Thyroid gland (tissue), 4 donors: ENCODE measurements at regions not wholly inside any gene's neighbourhood (a gene's known extent, or its start where the extent isn't known, plus 50 kb on each side); places are given as distances from the start of the nearest gene placed in this dataset.

ENCODE experiments used
- POLR2A ChIP-seq, 2 donors: fragments of 450-650 bp; IDR thresholded peaks; one replicate each; pipeline ENCODE4 v1.6.1; 2017; ENCODE audit warnings: antibody characterized with exemption in 2 of 2, mild to moderate bottlenecking in 2 of 2, moderate library complexity in 1 of 2
- TF ChIP-seq, protein P1 (sequence below), 6 experiments: fragments of 200-600 bp in 3 of 6; fragments of 450-650 bp in 3 of 6; sonication (generic) in 3 of 6; IDR thresholded peaks; one replicate each; pipeline ENCODE4 v1.5.1; 2016 to 2019; ENCODE audit warnings: antibody characterized with exemption in 6 of 6, mild to moderate bottlenecking in 2 of 6, inconsistent platforms in 1 of 6, moderate library complexity in 1 of 6

DNA sequence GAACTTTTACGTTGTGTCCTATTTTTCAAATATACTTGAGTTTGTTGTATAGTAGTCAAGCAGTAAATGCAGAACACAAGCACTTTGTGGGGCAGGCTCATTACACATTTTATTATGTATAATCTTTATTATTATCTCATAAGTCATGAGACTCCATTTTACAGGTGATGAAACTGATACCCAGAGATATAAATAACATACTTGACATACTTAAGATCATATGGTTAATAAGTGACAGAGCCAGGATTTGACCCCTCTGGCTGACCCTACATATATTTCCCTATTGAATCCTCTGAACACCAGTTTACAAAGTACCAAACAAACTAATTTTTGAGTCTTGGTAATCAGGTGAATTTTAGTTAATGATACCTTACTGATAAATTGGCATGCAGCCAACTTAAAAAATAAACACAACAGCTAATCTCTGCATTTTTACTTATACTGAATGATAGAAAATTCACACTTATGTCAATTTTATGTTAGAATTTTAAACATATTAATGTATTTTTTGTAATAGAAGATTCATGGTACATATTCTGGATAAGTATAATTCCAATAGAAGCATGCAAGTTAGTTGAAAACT, 305.0 kb upstream of the MEF2C start:
- TF ChIP-seq, protein P1, sequence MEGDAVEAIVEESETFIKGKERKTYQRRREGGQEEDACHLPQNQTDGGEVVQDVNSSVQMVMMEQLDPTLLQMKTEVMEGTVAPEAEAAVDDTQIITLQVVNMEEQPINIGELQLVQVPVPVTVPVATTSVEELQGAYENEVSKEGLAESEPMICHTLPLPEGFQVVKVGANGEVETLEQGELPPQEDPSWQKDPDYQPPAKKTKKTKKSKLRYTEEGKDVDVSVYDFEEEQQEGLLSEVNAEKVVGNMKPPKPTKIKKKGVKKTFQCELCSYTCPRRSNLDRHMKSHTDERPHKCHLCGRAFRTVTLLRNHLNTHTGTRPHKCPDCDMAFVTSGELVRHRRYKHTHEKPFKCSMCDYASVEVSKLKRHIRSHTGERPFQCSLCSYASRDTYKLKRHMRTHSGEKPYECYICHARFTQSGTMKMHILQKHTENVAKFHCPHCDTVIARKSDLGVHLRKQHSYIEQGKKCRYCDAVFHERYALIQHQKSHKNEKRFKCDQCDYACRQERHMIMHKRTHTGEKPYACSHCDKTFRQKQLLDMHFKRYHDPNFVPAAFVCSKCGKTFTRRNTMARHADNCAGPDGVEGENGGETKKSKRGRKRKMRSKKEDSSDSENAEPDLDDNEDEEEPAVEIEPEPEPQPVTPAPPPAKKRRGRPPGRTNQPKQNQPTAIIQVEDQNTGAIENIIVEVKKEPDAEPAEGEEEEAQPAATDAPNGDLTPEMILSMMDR (IDR thresholded peaks at IDR 0.05), result no peak
- no peak for TF ChIP-seq POLR2A (IDR thresholded peaks at IDR 0.05)
